ENCODE measurements at regions not wholly inside any gene's neighbourhood (a gene's known extent, or its start where the extent isn't known, plus 50 kb on each side); places are given as distances from the start of the nearest gene placed in this dataset.

- TF ChIP-seq CTCF (IDR thresholded peaks at IDR 0.05; ENCODE audit: poor library complexity) = no peak
- TF ChIP-seq EZH2phosphoT487 (IDR thresholded peaks at IDR 0.05; ENCODE audit: low read depth, severe bottlenecking, unreplicated experiment) = no peak
- TF ChIP-seq EZH2 (IDR thresholded peaks at IDR 0.05; ENCODE audit: borderline replicate concordance) = no peak
Measured at GRCh38 chr20:40016890-40017289, 672.1 kb downstream of the MAFB start.
